SIG-M5 (cell line): ENCODE measurements at regions not wholly inside any gene's neighbourhood (a gene's known extent, or its start where the extent isn't known, plus 50 kb on each side); places are given as distances from the start of the nearest gene placed in this dataset.

Source experiments
- DNase-seq: peaks from one replicate; lab custom pipeline; 2025; lab: John Stamatoyannopoulos, UW

- no peak for DNase-seq
These were observed 745.1 kb upstream of the TENM3 start for GRCh38 chr4:181498148-181498547.

DNA sequence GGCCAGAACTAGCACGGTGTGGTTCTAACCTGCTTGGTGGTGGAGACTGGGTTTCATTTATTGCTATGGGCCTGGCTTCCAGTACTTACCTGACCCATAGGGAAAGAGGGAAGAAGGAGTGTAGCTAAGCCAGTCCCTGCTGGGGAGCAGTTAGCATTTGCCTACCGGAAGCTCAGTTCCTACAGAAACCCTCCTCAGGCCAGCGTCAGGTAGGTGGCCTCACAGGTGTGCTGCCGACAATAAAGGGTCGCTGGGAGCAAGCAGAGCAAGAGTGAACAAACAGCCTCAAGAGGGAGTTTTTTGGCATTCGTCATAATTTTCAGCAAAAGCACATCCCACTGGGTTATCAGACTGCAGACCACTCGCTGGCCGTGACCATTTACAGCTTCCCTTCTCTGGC lies 740.6 kb upstream of the TENM3 start:
- no peak for DNase-seq

DNA sequence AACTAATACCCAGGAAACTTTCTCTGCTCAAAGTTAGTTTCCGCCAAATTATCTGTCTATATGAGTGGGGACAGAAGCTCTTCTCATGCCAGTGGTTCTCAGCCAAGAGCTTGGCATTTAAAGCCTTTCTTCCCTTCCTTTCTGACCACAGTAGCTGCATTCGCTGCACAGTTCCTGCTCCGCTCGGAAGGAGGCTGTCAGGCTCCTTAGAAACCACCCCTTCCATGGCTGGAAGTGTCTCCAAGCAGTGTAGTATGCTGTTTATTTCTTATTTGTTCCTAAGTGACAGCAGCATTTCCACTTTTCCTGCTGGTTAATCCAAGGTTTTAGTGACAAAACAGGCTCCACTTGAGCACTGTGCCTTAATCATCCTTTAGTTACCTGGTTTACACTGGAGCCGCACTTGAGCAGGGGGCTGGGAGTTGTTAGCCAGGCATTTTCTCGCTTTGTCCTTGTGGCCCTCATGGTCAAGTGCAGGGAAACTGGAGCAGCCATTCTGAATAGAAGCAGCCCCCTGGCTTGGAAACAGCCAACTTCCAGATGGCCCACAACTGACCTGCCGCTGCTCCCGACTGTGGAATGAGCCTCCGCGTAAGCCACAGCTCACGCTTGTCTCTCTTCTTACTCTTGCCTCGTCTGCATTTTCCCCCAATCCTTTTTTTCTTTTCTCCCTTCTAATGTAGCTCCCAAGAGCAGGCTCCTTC lies 739.4 kb upstream of the TENM3 start:
- DNase-seq = no peak

DNA sequence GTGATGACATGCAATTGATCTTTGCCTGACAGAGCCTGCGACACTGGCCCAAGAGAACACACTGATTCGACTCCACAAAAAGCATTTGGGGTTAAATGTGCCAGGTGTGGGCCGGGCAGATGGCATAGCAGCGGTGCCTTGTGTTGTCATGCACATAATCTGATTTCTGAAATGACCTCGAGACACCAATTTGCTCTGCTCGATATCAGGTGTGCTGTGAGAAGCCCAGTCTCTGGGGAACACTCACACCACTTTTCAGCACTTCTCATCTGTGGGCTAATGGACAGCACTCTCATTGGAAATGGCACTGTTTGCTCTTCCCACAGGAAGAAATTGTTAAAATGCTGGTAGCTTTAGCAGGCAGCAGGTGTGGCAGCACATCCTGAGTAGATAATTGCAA lies 738.3 kb upstream of the TENM3 start:
- DNase-seq = no peak

DNA sequence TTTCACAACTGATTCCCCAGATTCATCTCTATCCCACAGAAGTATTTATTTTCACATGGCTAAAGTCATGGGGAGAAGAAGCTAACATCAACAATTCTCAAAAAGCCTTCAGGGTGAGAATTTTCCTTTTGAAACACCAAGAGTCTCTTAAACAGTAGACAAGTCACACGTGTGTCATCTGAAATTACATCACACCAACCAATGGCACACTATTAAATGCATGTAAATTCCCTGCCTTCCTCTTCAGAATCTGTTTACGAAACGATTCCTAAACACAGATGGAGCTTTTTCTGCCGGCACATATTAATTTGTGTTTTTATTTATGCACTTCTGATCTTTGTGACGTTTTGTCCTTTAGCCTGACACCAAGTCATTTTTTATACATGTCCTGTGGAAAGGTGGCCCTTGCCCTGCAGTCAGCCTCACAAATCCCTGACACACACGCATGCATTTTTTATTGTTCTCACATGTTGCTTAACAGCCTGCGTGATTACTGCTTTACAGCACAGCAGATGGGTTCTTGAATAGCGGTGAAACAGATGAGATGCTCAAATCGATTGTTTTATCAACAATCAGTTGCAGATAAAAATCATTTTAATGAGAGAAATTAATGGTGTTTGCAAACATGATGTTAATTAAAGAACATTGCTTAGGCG lies 735.9 kb upstream of the TENM3 start:
- no peak for DNase-seq

- DNase-seq = no peak
These were observed 735.3 kb upstream of the TENM3 start for GRCh38 chr4:181507938-181508337.

DNA sequence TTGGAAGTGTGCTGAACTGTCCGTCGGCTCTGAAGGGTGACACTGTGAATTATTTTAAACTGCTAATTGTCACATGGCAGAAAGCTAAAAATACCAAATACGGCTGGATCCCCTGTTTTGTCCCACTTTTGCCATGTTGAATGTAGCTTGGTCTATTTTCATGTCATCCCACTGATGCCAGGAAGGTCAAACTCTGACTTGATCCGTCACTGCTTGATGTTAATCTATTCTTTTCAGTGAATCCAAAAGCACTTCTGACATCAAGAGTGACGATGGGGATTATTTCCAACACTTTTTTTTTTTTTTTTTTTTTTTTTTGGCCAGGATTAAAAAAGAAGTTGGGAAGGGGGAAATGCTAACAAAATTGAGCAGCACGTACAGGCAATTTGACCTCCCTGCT lies 734.6 kb upstream of the TENM3 start:
- no peak for DNase-seq

DNA sequence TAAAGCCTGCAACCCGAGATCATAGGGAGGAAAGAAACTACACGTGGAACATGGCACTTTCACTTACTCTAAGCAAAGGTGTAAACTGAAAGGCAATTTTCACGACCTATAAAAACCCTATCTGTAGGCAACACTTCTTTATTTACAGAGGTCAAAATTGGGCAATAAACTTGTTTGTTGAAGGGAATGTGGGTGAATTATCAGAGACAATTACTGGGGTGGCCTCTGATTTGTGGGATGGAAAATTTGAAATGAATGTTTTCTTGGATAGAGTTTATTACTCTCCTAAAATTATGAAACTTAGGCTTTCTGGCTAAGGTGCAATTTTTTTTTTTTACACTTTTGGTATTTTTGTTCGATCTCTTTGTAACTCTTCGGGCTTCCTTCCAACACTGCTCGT lies 734.1 kb upstream of the TENM3 start:
- no peak for DNase-seq

GRCh38 chr4:181517491-181517890 lies 725.7 kb upstream of the TENM3 start:
- no peak for DNase-seq

DNA sequence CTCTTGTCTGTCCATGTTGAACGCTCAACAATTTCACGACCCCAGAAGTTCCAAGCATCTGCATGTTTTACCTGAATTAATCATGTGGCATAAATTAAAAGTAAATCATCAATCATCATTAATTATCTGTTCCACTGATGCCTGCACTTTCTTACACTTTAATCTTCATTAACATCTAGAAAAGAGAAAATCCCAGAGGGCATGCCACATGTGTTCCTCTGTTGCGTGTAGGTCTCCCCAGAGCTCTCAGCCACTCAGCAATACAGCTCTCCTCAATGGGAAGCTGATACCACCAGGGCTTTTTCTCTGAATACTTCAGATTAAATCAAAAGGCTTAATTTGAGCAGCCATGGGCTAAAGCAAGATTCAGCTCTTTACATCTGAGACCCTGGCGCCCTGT lies 722.4 kb upstream of the TENM3 start:
- DNase-seq = no peak

DNA sequence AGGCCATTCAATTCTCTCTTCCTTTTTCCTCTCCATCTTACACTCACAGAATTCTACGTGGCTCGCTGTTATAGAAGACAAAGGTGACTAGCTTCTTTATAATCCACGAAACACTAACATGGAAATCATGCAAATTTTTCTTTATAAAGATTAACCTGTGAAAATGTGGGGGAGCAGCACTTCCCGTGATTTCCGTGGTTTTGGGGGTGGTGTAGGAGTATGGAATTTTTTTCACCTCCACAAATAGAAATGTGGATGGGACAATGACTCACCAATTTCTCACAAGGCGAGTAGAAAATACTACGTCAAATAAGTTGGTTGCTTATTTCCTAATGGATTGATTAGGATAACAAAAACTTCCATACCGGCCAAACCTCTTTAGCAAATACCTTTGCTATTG lies 719.2 kb upstream of the TENM3 start:
- no peak for DNase-seq

- DNase-seq = no peak
These were observed 718.7 kb upstream of the TENM3 start for GRCh38 chr4:181524499-181524898.

GRCh38 chr4:181525634-181526033 lies 717.6 kb upstream of the TENM3 start:
- DNase-seq = no peak

DNA sequence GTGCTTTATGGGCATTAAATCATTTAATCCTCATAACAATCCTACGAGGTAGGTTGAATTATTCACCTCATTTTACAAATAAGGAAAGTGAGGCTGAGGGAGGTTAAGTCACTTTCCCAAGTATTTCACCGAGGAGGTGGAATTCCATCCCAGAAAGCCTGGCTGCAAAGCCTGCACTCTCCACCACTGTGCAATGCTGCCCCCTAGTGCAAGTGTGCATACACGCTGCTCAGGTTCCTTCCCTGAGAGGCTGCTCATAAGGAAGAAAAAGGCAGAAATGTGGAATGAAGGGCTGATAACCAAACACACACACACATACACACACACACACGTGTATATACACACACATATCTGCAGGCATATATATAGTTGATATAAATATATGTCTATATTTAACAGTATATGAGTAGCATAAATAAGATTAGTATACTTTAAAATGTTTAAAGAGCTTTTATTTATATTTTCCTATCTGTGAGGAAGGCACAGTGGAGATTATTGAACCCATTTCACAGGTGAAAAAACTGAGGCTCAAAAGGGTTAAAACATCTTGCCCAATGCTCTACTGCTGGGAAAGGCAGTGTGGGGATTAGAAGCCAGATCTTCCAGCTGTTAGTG lies 714.5 kb upstream of the TENM3 start:
- no peak for DNase-seq

DNA sequence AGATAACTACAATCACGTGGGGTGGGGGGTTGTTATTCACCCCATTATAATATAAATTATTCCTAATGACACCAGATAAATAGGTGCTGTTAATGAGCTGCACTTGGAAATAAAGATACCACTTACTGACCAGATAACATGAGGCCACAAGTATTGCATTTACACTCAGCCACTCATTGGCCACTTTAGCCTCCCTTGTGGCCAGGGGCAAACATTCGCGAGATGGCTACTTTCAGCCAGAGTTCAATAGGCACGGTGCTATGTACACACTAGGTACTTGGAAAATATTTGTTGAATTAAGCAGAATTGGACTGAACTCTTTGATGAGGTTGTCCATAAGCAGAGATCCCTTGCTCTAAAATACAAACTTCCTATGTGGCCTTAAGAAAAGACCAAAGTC lies 713.7 kb upstream of the TENM3 start:
- DNase-seq = no peak

DNA sequence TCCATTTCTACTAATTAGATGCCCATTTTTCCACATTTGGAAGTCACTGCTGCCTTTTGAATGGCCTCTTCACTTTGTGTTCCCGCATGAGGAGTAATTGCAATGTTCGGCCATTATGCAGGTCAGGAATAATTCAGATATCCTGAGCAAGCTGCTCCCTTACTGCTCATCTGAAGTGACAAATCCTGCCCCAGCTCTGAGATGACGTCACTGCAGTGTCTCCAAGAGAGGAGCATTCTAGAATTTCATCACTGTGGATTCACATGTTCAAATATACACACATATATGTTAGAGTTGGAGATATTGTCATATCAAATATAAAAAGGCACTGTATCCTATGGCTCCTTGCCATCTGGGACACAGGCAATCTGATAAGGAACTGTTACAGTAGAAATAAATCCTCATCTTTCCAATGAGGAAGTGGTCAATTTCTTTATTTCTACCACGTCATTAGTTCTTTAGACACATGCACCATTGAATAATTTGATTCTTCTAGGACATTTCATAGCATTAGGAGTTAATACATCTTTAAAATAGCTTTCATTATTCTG lies 706.9 kb upstream of the TENM3 start:
- DNase-seq = no peak

- no peak for DNase-seq
These were observed 706.3 kb upstream of the TENM3 start for GRCh38 chr4:181536811-181537434.

- no peak for DNase-seq
These were observed 704.8 kb upstream of the TENM3 start for GRCh38 chr4:181538431-181538830.

DNA sequence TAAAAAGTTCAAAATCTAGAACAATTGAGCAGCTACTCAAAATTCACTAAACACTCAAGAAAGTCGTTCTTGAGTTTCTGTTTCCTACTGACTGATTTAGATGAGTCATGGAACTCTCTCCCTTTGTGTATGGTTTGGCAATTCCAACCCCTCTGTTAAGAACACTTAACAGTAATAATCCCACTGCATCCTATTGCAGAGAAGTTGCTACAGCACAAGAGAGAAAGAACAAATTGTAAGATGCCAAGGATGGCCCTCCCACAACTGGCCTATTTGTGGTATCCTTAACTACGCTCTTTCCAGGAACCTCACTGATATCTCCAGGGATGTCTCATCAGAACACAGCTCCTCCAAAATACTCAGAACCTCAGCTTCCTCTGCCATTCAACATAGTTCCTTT lies 701.8 kb upstream of the TENM3 start:
- no peak for DNase-seq

DNA sequence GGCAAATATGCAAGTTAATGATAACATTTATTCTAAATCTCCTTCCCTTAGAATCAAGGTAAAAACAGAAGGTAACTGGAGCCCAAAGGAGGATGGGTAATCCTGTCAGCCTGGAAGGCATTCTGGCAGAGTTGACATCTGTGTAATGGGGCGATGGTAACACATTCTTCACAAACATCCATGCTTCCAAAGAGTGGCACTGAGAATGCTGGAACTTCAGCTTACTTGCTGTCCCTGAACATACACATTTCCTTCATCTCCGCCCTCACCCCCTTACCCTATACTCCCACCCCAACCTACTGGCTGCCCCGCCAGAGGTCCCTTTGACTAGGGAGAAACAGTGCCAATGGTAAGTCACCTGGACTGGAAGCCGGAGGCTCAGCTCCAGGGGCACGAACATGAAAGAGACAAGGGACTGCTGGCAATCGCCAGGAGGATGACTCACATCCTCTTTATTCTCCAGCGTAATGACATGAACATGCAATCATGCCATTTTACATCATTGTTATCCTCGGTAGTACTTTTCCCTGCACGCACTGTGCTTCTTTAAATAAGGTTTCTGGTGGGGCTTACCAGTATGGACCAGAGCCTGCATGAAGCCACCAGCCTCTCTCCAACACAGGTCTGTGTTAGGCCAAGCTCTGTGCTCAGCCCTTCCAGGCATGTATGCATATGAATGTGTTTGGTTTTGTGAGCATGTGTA lies 694.2 kb upstream of the TENM3 start:
- no peak for DNase-seq

DNA sequence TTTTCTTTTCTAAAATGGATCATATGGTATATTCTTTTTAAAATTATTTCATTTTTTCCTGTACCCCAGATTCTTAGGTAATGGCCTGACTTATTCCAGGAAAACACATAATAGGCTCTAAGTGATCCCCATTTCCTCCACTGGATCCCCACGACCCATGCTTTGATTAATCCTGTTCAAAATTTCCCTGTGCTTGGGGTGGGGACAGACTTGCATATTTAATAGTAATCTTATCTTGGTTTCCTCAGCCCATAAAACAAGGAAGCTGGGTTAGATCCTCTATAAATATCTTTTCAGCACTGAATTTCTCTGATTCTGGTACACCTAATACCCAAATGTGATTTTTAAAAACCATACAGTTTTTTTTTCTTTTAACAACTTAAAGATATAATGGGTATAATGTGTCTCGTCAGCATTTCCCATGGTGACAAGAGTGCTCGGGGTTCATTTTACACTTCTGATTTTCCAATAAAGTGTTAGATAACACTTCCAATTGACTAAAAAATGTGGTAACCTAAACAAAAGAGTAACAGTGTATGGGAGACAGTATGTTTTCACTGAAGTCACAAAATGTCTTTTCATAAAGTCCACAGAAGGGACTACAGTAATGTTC lies 693.5 kb upstream of the TENM3 start:
- DNase-seq = no peak

DNA sequence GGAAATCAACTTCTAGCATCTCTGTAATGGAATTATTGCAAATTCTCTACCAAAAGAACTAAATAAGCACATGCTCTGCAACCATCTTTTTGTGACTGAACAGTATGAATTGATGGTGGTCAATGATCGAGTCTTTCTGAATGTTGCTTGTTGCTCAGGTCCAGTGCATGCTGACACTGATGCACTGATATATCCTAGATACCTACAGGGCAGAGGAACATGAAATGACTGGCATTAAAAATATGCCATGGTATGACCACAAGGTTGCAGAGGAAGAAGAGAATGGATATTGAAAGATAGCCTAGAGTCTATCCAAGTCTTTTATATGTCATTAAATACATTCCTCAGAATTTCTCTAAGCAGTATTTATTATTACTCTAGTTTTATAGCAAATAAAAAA lies 692.8 kb upstream of the TENM3 start:
- no peak for DNase-seq
